GM12892 (cell line): ENCODE measurements at regions not wholly inside any gene's neighbourhood (a gene's known extent, or its start where the extent isn't known, plus 50 kb on each side); places are given as distances from the start of the nearest gene placed in this dataset.

Experiments used
- DNase-seq: peaks from one replicate; pipeline ENCODE4 v3.0.0; 2011; ENCODE audit not compliant: insufficient read length
- FAIRE-seq: peaks from 2 replicates; lab custom pipeline; 2011; peaks lifted over from hg19 to GRCh38; lab: Jason Lieb, UNC
- POLR2A ChIP-seq: IDR thresholded peaks from 2 replicates; pipeline ENCODE4 v1.6.1; 2011; ENCODE audit warnings: low read depth, low read length, control low read depth
- POLR2AphosphoS5 ChIP-seq: IDR thresholded peaks from 2 replicates; pipeline ENCODE4 v1.6.1; 2011; ENCODE audit warnings: low read depth, low read length, control low read depth
- TAF1 ChIP-seq: IDR thresholded peaks from 2 replicates; pipeline ENCODE4 v1.6.1; 2011; ENCODE audit warnings: low read depth, mild to moderate bottlenecking, control low read depth, low read length, borderline replicate concordance

GRCh38 chr3:162998205-162998604 is 1501.6 kb downstream of the OTOL1 start:
- FAIRE-seq = no peak
- TF ChIP-seq TAF1 (no peak), POLR2AphosphoS5 (no peak), POLR2A (no peak)
- DNase-seq = no peak

GRCh38 chr3:163011596-163011995 is 1515.0 kb downstream of the OTOL1 start:
- no peak for DNase-seq
- FAIRE-seq = no peak
- TF ChIP-seq TAF1 (no peak), POLR2A (no peak), POLR2AphosphoS5 (no peak)

GRCh38 chr3:163016251-163016650 is 1519.6 kb downstream of the OTOL1 start:
- no peak for DNase-seq
- TF ChIP-seq POLR2AphosphoS5 = no peak
- TF ChIP-seq POLR2A = no peak
- TF ChIP-seq TAF1 = no peak
- no peak for FAIRE-seq

GRCh38 chr3:163018067-163018466 is 1521.5 kb downstream of the OTOL1 start:
- DNase-seq = no peak
- no peak for TF ChIP-seq POLR2A
- no peak for TF ChIP-seq TAF1
- no peak for TF ChIP-seq POLR2AphosphoS5
- FAIRE-seq = no peak

- TF ChIP-seq POLR2AphosphoS5 (no peak), POLR2A (no peak), TAF1 (no peak)
- no peak for FAIRE-seq
- no peak for DNase-seq
These were observed 1522.1 kb downstream of the OTOL1 start for GRCh38 chr3:163018664-163019063.

- FAIRE-seq (no peak), DNase-seq (no peak)
- no peak for TF ChIP-seq TAF1
- TF ChIP-seq POLR2AphosphoS5 = no peak
- TF ChIP-seq POLR2A = no peak
These were observed 1522.7 kb downstream of the OTOL1 start for GRCh38 chr3:163019260-163019659.

- no peak for FAIRE-seq
- no peak for DNase-seq
- no peak for TF ChIP-seq TAF1
- no peak for TF ChIP-seq POLR2AphosphoS5
- no peak for TF ChIP-seq POLR2A
These were observed 1537.0 kb downstream of the OTOL1 start for GRCh38 chr3:163033652-163034051.

GRCh38 chr3:163039636-163040035 is 1543.0 kb downstream of the OTOL1 start:
- TF ChIP-seq POLR2A (no peak), POLR2AphosphoS5 (no peak), TAF1 (no peak)
- DNase-seq (no peak), FAIRE-seq (no peak)

GRCh38 chr3:163043074-163043473 is 1546.5 kb downstream of the OTOL1 start:
- DNase-seq (no peak), FAIRE-seq (no peak)
- TF ChIP-seq TAF1 (no peak), POLR2A (no peak), POLR2AphosphoS5 (no peak)

- TF ChIP-seq POLR2A = no peak
- no peak for TF ChIP-seq POLR2AphosphoS5
- no peak for TF ChIP-seq TAF1
- FAIRE-seq (no peak), DNase-seq (no peak)
These were observed 1549.3 kb downstream of the OTOL1 start for GRCh38 chr3:163045945-163046344.

- TF ChIP-seq TAF1 = no peak
- no peak for TF ChIP-seq POLR2AphosphoS5
- TF ChIP-seq POLR2A = no peak
- DNase-seq (no peak), FAIRE-seq (no peak)
These were observed 1552.3 kb downstream of the OTOL1 start for GRCh38 chr3:163048881-163049280.

- DNase-seq (no peak), FAIRE-seq (no peak)
- TF ChIP-seq POLR2AphosphoS5 (no peak), TAF1 (no peak), POLR2A (no peak)
These were observed 1560.4 kb downstream of the OTOL1 start for GRCh38 chr3:163056874-163057497.
